ENCODE measurements at regions not wholly inside any gene's neighbourhood (a gene's known extent, or its start where the extent isn't known, plus 50 kb on each side); places are given as distances from the start of the nearest gene placed in this dataset.

DNA sequence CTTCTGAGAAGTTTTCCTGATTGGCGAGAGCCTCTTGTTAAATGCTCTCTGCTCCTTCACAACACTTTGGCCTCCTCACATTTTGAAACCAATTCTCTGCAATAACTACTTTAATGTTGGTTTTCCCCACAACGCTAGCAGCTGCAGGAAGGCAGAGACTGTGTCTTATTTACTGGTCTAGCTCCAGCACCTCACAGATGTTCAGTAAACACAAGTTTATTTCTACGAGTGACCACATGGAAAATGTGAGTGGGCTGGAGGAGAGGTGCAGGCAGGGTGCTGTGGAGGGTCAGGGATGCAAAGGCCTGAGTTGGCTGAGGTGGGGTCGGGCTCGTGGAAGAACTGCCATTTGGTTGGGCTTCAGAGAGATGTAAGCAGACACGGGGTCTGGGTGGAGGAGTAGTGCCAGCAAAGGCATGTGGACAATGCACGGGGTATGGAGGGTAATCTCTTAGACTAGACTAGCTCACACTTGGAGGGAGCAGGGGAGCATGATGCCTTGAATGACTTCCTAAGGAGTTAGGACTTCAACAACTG lies 117.4 kb upstream of the RTL1 start:
- DNase-seq (ENCODE audit: extremely low read depth in 1 of 11, low read depth in 9 of 11, low spot score in 4 of 11): no peak

GRCh38 chr14:101022121-101022520 lies 118.6 kb upstream of the RTL1 start:
- no peak for DNase-seq (ENCODE audit: extremely low read depth in 1 of 11, low read depth in 9 of 11, low spot score in 4 of 11)

GRCh38 chr14:101022916-101023435 lies 119.5 kb upstream of the RTL1 start:
- DNase-seq (ENCODE audit: extremely low read depth in 1 of 11, low read depth in 9 of 11, low spot score in 4 of 11): no peak

DNA sequence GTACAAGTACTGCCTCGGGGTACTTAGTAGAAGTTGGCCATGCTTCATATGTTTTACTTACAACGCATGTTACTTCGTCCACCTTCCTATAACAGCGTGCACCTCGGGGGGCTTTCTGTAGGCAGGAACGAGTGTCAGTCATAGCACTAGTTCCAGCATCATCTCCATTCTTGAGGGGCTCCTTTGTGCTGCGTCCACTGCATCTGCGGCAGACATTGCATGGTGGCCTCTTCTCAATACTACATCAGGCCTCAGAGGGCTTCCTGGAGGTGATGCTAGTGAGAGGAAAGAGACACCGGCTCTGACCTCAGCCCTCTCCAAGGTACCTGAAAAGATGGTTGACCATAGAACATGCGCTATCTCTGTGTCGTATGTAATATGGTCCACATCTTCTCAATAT lies 121.2 kb upstream of the RTL1 start:
- DNase-seq (ENCODE audit: extremely low read depth in 1 of 11, low read depth in 9 of 11, low spot score in 4 of 11): no peak

DNA sequence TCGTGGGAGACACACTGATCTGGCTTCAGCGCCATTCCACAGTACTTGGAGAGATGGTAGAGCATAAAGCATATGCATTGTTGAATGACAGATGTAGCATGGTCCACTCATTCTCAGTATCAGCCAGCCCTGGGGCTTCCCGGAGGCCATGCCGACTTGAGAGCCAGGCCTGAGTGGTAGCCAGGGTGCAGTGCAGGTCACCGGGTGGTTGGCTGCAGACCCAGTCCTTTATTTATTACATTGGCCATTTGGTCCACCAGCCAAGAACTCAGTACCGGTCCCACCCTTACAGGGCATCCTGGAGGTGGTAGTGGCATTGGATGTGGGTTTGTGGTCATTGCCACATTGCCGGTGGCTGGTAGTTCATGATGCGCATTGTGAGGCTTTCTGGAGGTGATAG lies 121.6 kb upstream of the RTL1 start:
- DNase-seq (ENCODE audit: extremely low read depth in 1 of 11, low read depth in 9 of 11, low spot score in 4 of 11): no peak

DNA sequence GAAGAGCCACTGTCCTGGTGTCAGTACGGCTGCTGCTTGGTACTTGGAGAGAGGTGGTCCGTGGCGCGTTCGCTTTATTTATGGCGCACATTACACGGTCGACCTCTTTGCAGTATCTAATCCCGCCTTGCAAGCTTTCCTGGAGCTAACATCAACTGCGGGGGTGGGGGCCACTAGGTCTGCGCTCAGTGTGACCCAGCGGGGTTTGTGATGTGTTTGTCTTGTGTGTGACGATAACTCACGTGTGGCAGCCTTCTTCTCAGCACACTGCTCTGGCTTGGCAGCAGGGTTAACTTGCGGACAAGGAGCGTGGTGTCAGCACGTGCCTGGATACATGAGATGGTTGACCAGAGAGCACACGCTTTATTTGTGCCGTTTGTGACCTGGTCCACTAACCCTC lies 122.2 kb upstream of the RTL1 start:
- DNase-seq (ENCODE audit: extremely low read depth in 1 of 11, low read depth in 9 of 11, low spot score in 4 of 11): peak in 10 of 11 donors; percentile 12 to 54 (median 34)

DNA sequence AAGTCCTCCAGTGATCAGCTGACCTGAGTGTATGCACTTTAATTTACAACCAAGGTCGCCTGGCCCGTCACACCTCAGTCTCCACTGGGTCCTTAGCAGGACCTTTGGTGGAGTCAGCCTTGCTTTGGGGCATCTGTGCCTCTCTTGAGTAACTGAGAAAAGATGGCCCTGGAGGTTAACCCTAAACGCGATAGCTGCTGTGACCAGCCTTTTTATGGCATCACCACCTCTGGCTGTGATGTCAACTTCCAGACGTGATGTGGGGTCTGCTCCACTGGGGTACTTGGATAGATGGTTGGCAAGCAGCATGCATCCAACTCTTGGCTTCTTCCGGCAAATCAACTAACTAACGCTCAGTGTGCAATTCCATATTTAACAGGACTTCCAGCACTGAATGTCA lies 122.8 kb upstream of the RTL1 start:
- no peak for DNase-seq (ENCODE audit: extremely low read depth in 1 of 11, low read depth in 9 of 11, low spot score in 4 of 11)

- no peak for DNase-seq (ENCODE audit: extremely low read depth in 1 of 11, low read depth in 9 of 11, low spot score in 4 of 11)
Observed at GRCh38 chr14:101027291-101027690, 123.8 kb upstream of the RTL1 start.

DNA sequence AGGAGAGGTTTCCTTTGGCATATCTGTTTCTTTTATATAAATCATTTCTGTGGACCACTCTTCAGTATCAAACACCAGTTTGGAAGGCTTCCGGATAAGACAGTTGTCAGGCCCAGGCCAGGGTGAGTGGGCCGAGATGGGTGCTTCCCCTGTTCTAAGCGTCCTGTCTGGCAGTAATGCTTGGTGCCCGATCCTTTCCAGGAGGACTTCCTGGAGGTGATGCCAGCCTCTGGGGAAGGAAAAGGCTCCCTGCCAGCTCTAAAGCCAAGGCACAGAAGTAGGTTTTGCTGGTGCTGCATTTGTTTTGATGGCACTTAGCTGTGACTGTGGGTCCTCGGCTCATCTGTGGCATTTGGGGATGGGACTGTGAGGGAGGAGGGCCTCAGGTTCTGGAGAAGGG lies 124.4 kb upstream of the RTL1 start:
- no peak for DNase-seq (ENCODE audit: extremely low read depth in 1 of 11, low read depth in 9 of 11, low spot score in 4 of 11)

DNA sequence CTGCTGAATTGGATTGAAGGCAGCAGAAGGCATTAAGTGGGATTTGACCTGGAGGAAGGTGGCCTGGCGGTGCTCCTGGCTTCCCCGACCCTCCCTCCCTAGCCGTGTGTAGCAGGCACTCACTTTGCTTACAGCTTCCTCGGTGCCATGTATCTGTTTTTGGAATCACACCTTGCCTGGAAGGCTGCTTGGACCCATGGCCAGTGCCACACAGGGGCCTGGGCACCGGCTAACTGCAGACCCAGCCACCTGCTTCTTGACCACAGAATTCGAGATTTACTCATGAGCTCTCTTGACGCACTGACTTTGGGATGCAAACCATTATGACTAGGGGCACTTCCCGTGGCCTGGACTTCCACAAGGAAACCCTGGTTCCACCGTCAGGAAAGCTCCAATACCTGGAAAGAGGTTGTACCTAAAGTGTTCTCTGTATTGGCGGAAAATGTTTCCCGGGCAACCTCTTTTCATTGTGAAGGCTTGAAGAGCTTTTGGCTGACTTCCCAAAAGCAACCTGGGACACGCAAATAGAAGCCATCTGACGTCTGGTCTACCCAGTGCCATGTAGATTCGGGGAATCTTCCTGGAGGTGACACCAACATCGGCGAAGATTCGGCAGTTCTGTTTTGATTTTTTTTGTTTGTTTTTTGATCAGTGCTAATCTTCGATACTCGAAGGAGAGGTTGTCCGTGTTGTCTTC lies 125.6 kb upstream of the RTL1 start:
- no peak for DNase-seq (ENCODE audit: extremely low read depth in 1 of 11, low read depth in 9 of 11, low spot score in 4 of 11)

DNA sequence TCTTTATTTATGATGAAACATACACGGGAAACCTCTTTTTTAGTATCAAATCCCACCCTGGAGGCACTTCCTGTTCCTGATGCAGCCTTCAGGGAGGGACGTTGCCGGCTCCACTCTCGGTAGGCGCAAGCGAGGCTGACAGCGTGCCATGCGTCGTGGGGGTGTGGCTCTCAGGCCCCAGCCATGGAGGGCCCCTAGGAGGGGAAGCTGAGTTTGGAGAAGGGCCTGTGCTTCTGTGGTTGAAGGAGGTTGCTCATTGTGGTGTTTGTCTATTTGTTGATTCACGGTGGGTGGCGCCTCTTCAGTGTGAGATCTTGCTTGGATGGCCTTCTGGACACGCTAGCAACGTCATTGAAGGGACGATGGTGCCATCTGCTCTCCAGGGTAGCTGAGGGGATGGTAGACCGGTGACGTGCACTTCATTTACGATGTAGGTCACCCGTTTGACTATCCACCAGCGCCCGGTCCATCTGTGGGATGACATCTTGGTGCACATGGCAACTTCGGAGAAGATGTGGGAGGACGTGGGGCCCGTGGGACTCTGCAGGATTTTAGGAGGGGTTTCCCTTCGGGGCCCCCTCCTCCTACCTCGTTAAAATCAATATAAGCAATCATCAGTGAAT lies 126.3 kb upstream of the RTL1 start:
- no peak for DNase-seq (ENCODE audit: extremely low read depth in 1 of 11, low read depth in 9 of 11, low spot score in 4 of 11)

- no peak for DNase-seq (ENCODE audit: extremely low read depth in 1 of 11, low read depth in 9 of 11, low spot score in 4 of 11)
Observed at GRCh38 chr14:101030586-101030985, 127.1 kb upstream of the RTL1 start.

- DNase-seq (ENCODE audit: extremely low read depth in 1 of 11, low read depth in 9 of 11, low spot score in 4 of 11): no peak
Observed at GRCh38 chr14:101031186-101031585, 127.7 kb upstream of the RTL1 start.

DNA sequence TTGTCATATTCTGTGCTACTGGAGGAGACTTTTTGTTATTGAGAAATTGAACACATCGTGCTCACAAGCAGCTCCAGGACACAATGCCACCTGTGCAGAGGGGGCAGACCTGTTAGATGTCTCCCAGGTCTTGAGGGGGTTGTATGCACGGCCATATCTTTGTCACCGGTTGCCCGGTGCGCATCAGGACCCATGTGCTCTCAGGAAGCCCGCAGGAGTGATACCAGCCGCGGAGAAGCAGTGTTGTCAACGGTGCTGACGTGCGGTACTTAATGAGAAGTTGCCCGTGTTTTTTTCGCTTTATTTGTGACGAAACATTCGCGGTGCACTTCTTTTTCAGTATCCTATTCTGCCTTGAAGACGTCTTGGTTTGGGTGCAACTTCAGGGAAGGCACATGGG lies 128.2 kb upstream of the RTL1 start:
- no peak for DNase-seq (ENCODE audit: extremely low read depth in 1 of 11, low read depth in 9 of 11, low spot score in 4 of 11)

GRCh38 chr14:101032433-101032832 lies 128.9 kb upstream of the RTL1 start:
- DNase-seq (ENCODE audit: extremely low read depth in 1 of 11, low read depth in 9 of 11, low spot score in 4 of 11): no peak

- DNase-seq (ENCODE audit: extremely low read depth in 1 of 11, low read depth in 9 of 11, low spot score in 4 of 11): no peak
Observed at GRCh38 chr14:101033006-101033405, 129.5 kb upstream of the RTL1 start.

DNA sequence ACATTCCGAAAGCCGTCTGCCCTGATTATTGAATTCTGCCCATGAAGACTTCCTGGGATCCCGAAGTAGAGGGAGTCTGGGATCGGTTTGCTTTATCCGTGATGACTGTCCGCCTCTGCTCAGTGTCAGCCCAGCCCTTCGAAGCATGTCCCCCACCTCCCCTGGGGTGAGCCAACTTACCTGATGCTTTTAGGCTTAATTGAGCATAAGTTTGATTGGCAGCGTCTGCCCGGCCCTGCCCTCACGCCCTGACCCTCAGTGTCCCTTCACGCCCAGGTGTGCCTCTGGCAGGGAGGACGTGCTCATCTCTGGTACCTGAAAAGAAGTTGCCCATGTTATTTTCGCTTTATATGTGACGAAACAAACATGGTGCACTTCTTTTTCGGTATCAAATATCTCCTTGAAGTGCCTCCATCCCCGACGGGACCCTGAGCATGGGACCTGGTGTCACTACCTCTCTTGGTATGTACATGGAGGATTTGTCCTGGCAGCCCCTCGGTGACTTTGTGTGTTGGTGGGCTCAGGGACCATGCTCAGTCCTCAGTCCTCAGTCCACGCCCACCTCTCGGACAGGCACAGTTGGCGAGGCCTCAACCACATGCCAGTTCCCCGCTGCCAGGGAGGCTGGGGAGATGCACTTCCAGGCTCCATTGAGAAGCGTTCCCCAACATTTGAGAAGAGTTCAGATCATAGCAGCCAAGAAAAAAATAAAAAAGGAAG lies 130.1 kb upstream of the RTL1 start:
- DNase-seq (ENCODE audit: extremely low read depth in 1 of 11, low read depth in 9 of 11, low spot score in 4 of 11): no peak

GRCh38 chr14:101034986-101035385 lies 131.5 kb upstream of the RTL1 start:
- no peak for DNase-seq (ENCODE audit: extremely low read depth in 1 of 11, low read depth in 9 of 11, low spot score in 4 of 11)

- no peak for DNase-seq (ENCODE audit: extremely low read depth in 1 of 11, low read depth in 9 of 11, low spot score in 4 of 11)
Observed at GRCh38 chr14:101035466-101036225, 132.1 kb upstream of the RTL1 start.

Data from renal cortex interstitium (tissue), 11 donors.